ENCODE measurements at regions not wholly inside any gene's neighbourhood (a gene's known extent, or its start where the extent isn't known, plus 50 kb on each side); places are given as distances from the start of the nearest gene placed in this dataset.

DNA sequence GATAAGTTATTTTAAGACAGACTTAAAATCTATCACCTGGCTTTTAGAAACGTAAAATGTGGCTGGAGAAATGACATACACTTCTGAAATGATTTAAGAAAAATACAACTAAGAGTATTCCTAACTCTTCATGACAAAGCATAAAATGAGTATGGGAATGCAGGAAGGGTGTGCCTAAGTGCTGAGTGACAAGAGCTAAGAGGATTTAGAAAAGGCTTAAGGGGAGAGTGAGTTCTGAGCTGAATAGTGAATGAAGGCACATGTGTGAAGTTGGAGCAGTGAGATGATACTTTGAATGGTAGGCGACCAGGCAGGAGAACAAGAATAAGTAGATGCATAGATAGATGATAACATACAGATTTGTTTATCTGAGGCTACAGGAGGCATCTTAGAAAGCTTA, 458.3 kb upstream of the TENM3 start:
- H3K27ac ChIP-seq (ENCODE audit: low read depth, low read length): no peak overlapping the region
- intact Hi-C loops (cut with micrococcal nuclease): no loop called here
- no peaks in the 10 kb centered on the region for H3K9me2 ChIP-seq (ENCODE audit: insufficient read depth)
- no peaks in the 10 kb centered on the region for H3K9me3 ChIP-seq (ENCODE audit: control insufficient read depth in 1 of 2, insufficient read depth in 1 of 2, low read depth in 1 of 2, low read length in 2 of 2)
- BruUV-seq (replicated peaks): no TSS peak
- H3K27me3 ChIP-seq (ENCODE audit: insufficient read depth, low read length): no peaks in the 10 kb centered on the region
- TF ChIP-seq RAD21 (IDR thresholded peaks at IDR 0.05; ENCODE audit: low read depth) (no peak), ZNF274 (IDR thresholded peaks at IDR 0.05; ENCODE audit: low read depth, low read length) (no peak), SIN3A (IDR thresholded peaks at IDR 0.05; ENCODE audit: low read depth) (no peak), CBX3 (IDR thresholded peaks at IDR 0.05; ENCODE audit: low read depth) (no peak), SP1 (IDR thresholded peaks at IDR 0.05; ENCODE audit: low read depth) (no peak), FOSL1 (IDR thresholded peaks at IDR 0.05; ENCODE audit: low read depth) (no peak), TCF7L2 (IDR thresholded peaks at IDR 0.05; ENCODE audit: borderline replicate concordance, extremely low read depth, insufficient read depth, insufficient read length) (no peak), SRF (IDR thresholded peaks at IDR 0.05; ENCODE audit: low read depth) (no peak), EZH2 (IDR thresholded peaks at IDR 0.05) (no peak), EGR1 (IDR thresholded peaks at IDR 0.05; ENCODE audit: low read depth) (no peak), POLR2A (IDR thresholded peaks at IDR 0.05; ENCODE audit: borderline replicate concordance, extremely low read depth, insufficient read depth, insufficient read length) (no peak), JUND (IDR thresholded peaks at IDR 0.05) (no peak), REST (IDR thresholded peaks at IDR 0.05; ENCODE audit: low read depth) (no peak), EZH2phosphoT487 (IDR thresholded peaks at IDR 0.05; ENCODE audit: borderline replicate concordance) (no peak), CTCF (IDR thresholded peaks at IDR 0.05 in 2 of 3, conservative IDR thresholded peaks at IDR 0.05 in 1 of 3; ENCODE audit: borderline replicate concordance in 1 of 3, insufficient read depth in 1 of 3, low read depth in 2 of 3, low read length in 2 of 3) (no peak), YY1 (IDR thresholded peaks at IDR 0.05; ENCODE audit: extremely low read depth, insufficient replicate concordance, low read depth, low read length) (no peak)
- TF ChIP-seq, protein P1, sequence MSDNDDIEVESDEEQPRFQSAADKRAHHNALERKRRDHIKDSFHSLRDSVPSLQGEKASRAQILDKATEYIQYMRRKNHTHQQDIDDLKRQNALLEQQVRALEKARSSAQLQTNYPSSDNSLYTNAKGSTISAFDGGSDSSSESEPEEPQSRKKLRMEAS (IDR thresholded peaks at IDR 0.05): no peak
- ChIA-PET RAD21 (ENCODE audit: low non-redundant PET in 1 of 2, low total read pairs in 2 of 2, uncharacterized antibody in 2 of 2, unreplicated experiment in 2 of 2) (no interaction called here), POLR2A (no interaction called here), CTCF (no interaction called here)
- ATAC-seq: no peak
- no peak overlapping the region for H3K9ac ChIP-seq (ENCODE audit: low read length)
- no peak for DNase-seq (ENCODE audit: low read depth, low spot score)
- H4K20me1 ChIP-seq (ENCODE audit: insufficient read depth): no peaks in the 10 kb centered on the region
- H3K4me3 ChIP-seq (replicated peaks in 1 of 2; ENCODE audit: low read depth in 1 of 2, low read length in 2 of 2): no peak overlapping the region
- no peaks in the 10 kb centered on the region for H3K4me1 ChIP-seq (ENCODE audit: control insufficient read depth in 1 of 2, insufficient read depth in 2 of 2, low read length in 2 of 2)
- no peak overlapping the region for H2AFZ ChIP-seq (ENCODE audit: low read depth, low read length, poor library complexity, severe bottlenecking)
- H3K36me3 ChIP-seq (ENCODE audit: control insufficient read depth in 1 of 2, insufficient read depth in 2 of 2, low read length in 2 of 2): no peaks in the 10 kb centered on the region
- H3K79me2 ChIP-seq (ENCODE audit: insufficient read depth, low read length): no peaks in the 10 kb centered on the region
- H3K4me2 ChIP-seq (ENCODE audit: low read length): no peak overlapping the region

Data from HCT116 (cell line).